ELF-1 (cell line): ENCODE measurements at regions not wholly inside any gene's neighbourhood (a gene's known extent, or its start where the extent isn't known, plus 50 kb on each side); places are given as distances from the start of the nearest gene placed in this dataset.

Source experiments
- DNase-seq: peaks from one replicate; pipeline ENCODE4 v3.0.0-alpha.2; 2016; ENCODE audit warnings: low read depth, low spot score

- DNase-seq = peak; percentile 17
Measured at GRCh38 chr1:145482214-145482860, 56.9 kb upstream of the NBPF20 start.

- DNase-seq = peak; percentile 5
Measured at GRCh38 chr1:145475962-145476361, 50.6 kb upstream of the NBPF20 start.

GRCh38 chr1:145475369-145475915 is 50.0 kb upstream of the NBPF20 start:
- peak; percentile 80 for DNase-seq
